ENCODE measurements at regions not wholly inside any gene's neighbourhood (a gene's known extent, or its start where the extent isn't known, plus 50 kb on each side); places are given as distances from the start of the nearest gene placed in this dataset.

DNA sequence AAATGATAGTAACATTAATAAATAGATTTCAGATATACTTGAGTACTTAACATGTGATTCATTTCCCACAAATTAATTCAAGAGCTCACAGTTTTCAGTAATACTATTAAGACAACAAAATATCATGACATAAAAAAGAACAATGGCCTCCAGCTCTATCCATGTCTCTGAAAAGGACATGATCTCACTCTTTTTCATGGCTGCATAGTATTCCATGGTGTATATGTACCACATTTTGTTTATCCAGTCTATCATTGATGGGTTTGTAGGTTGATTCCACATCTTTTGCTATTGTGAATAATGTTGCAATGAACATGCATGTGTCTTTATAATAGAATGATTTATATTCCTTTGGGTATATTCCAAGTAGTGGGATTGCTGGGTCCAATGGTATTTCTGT is 1012.8 kb upstream of the ALCAM start (continued):
- TF ChIP-seq, protein P1, sequence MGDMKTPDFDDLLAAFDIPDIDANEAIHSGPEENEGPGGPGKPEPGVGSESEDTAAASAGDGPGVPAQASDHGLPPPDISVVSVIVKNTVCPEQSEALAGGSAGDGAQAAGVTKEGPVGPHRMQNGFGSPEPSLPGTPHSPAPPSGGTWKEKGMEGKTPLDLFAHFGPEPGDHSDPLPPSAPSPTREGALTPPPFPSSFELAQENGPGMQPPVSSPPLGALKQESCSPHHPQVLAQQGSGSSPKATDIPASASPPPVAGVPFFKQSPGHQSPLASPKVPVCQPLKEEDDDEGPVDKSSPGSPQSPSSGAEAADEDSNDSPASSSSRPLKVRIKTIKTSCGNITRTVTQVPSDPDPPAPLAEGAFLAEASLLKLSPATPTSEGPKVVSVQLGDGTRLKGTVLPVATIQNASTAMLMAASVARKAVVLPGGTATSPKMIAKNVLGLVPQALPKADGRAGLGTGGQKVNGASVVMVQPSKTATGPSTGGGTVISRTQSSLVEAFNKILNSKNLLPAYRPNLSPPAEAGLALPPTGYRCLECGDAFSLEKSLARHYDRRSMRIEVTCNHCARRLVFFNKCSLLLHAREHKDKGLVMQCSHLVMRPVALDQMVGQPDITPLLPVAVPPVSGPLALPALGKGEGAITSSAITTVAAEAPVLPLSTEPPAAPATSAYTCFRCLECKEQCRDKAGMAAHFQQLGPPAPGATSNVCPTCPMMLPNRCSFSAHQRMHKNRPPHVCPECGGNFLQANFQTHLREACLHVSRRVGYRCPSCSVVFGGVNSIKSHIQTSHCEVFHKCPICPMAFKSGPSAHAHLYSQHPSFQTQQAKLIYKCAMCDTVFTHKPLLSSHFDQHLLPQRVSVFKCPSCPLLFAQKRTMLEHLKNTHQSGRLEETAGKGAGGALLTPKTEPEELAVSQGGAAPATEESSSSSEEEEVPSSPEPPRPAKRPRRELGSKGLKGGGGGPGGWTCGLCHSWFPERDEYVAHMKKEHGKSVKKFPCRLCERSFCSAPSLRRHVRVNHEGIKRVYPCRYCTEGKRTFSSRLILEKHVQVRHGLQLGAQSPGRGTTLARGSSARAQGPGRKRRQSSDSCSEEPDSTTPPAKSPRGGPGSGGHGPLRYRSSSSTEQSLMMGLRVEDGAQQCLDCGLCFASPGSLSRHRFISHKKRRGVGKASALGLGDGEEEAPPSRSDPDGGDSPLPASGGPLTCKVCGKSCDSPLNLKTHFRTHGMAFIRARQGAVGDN (IDR thresholded peaks at IDR 0.05), result no peak

DNA sequence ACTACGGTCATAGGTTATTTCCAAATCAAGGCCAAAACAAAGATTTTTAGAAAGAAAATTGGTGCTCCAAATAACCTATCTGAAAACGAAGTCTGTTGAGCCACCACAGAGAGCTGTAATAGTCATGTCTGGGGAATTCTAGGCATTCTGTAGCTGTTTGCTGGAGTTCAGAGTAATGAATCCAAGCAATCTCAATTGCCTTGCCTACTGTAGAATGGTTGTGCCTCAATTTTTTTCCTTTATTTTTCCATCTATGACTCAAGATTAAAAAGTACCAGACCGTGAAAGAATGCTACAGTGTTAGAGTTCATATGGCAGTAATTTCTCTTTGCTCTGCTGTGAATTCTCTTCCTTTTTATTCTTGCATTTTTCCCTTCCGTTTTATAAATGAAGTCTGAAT is 1007.2 kb upstream of the ALCAM start:
- ChIA-PET RAD21 (ENCODE audit: unreplicated experiment) (no interaction called here), CTCF (interaction anchor here (0.7 kb wide), 1 partner anchor 77 kb away, joined by 3 read pairs; no protein-coding TSS in a partner anchor), POLR2A (no interaction called here), SMC1A (ENCODE audit: uncharacterized antibody, unreplicated experiment) (no interaction called here)
- DNase-seq (ENCODE audit: low read depth, low spot score), result no peak
- Histone ChIP-seq H3K4me3 (no peak overlapping the region), H3K4me2 (ENCODE audit: control insufficient read depth, insufficient read depth) (no peak overlapping the region), H3K4me1 (ENCODE audit: control insufficient read depth, insufficient read depth, low read length) (no peaks in the 10 kb centered on the region), H3K36me3 (ENCODE audit: control insufficient read depth in 2 of 2, insufficient read depth in 2 of 2, low read length in 1 of 2) (no peaks in the 10 kb centered on the region), H3K27ac (ENCODE audit: control insufficient read depth, insufficient read depth) (no peak overlapping the region), H3K9me3 (replicated peaks; ENCODE audit: control insufficient read depth, insufficient read depth, low read length) (no peaks in the 10 kb centered on the region), H4K20me1 (ENCODE audit: control insufficient read depth, insufficient read depth) (no peaks in the 10 kb centered on the region), H3K9ac (ENCODE audit: control insufficient read depth, insufficient read depth, low read length) (no peak overlapping the region), H3K27me3 (replicated peaks in 1 of 2; ENCODE audit: control insufficient read depth in 2 of 2, insufficient read depth in 2 of 2, low read length in 1 of 2) (no peaks in the 10 kb centered on the region), H2AFZ (ENCODE audit: control insufficient read depth, low read depth, low read length) (no peak overlapping the region), H3K79me2 (ENCODE audit: control insufficient read depth, insufficient read depth, low read length) (no peaks in the 10 kb centered on the region)
- intact Hi-C loops (cut with micrococcal nuclease; ENCODE audit: unreplicated experiment) (no loop called here), in situ Hi-C loops (cut with MboI) (no loop called here)
- no peak for ATAC-seq
- FAIRE-seq, result peak; percentile 49
- no TSS peak for BruUV-seq (replicated peaks)
- WGBS (ENCODE audit: insufficient coverage, insufficient replicate concordance, low lambda C conversion rate, missing lambda C conversion rate), result 88% methylated on average over 4 of the region's 4 CpGs
- TF ChIP-seq SIX5 (IDR thresholded peaks at IDR 0.05; ENCODE audit: low read depth, low read length, severe bottlenecking), result no peak
- TF ChIP-seq MEF2B (IDR thresholded peaks at IDR 0.05; ENCODE audit: partially characterized antibody, poor library complexity, severe bottlenecking), result no peak
- no peak for TF ChIP-seq LARP7 (IDR thresholded peaks at IDR 0.05)
- TF ChIP-seq, protein P1 (IDR thresholded peaks at IDR 0.05), result no peak
- no peak for TF ChIP-seq USF1 (IDR thresholded peaks at IDR 0.05; ENCODE audit: borderline replicate concordance, extremely low read length, insufficient read depth, low read depth, low read length)
- TF ChIP-seq TCF3 (IDR thresholded peaks at IDR 0.05; ENCODE audit: borderline replicate concordance, insufficient read depth, low read depth, low read length), result no peak
- TF ChIP-seq EZH2 (IDR thresholded peaks at IDR 0.05; ENCODE audit: borderline replicate concordance, control insufficient read depth, low read depth, low read length), result no peak
- no peak for TF ChIP-seq RB1 (IDR thresholded peaks at IDR 0.05; ENCODE audit: borderline replicate concordance)
- no peak for TF ChIP-seq ZNF207 (IDR thresholded peaks at IDR 0.05; ENCODE audit: borderline replicate concordance)
- TF ChIP-seq NR2C2 (IDR thresholded peaks at IDR 0.05; ENCODE audit: borderline replicate concordance, control insufficient read depth, insufficient read length, low read depth), result no peak
- no peak for TF ChIP-seq SMARCA5 (IDR thresholded peaks at IDR 0.05)
- TF ChIP-seq POLR2A (IDR thresholded peaks at IDR 0.05; ENCODE audit: low read depth, low read length), result no peak
- no peak for TF ChIP-seq HCFC1 (IDR thresholded peaks at IDR 0.05; ENCODE audit: low read length)
